HG02885 (cell line): ENCODE measurements at regions not wholly inside any gene's neighbourhood (a gene's known extent, or its start where the extent isn't known, plus 50 kb on each side); places are given as distances from the start of the nearest gene placed in this dataset.
A peak's percentile ranks its signal among the peaks of the same experiment; 100 is the strongest.

Experiments used
- ATAC-seq: cut with Tn5 transposase; IDR thresholded peaks from one replicate; pipeline ENCODE4 v1.9.1; 2021; ENCODE audit warnings: mild to moderate bottlenecking; ENCODE audit not compliant: unreplicated experiment, poor library complexity

GRCh38 chr2:104716061-104716460 is 137.9 kb upstream of the POU3F3 start:
- ATAC-seq: no peak

- ATAC-seq: peak; percentile 97
Measured at GRCh38 chr2:104733226-104733943, 120.5 kb upstream of the POU3F3 start.

- peak; percentile 62 for ATAC-seq
Measured at GRCh38 chr2:104734937-104735586, 118.9 kb upstream of the POU3F3 start.

DNA sequence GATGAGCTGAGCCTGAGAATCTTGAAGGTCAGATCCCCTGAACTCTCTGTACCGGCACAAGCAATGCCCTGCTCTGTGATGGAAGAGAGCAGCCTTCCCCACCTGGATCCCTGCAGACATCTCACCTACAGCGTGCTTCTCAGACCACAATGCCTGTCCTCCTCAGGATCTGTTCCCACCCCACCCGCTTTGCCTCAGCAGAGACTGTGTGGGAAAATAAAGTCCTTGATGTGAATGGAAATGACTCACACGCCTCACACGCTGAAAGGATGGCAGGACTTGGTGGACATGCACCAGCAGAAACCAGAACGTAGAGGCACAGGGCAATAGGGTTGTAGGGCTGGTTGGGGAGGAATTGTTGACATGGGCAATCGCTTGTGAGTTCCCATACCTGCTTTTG is 117.9 kb upstream of the POU3F3 start:
- no peak for ATAC-seq

- no peak for ATAC-seq
Measured at GRCh38 chr2:104741860-104742259, 112.1 kb upstream of the POU3F3 start.

DNA sequence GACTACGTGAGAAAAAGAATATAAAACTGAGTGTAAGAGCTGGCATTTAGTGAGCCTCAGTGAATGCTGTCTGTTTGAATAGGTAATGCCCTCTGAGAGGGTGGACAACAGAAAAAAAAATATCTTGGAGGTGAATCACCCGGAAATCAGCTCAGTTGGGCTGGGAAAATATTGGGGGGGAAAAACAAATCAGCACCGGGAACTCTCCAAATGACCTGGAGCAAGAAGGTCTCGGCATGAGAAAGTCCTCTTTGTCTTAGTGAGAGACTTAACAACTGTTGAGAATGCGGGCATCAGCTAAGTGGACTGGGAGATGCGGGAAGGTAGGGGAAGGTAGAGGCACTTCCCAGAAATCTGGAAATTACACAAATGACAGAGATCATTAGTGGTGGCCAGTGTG is 109.4 kb upstream of the POU3F3 start:
- ATAC-seq: no peak

DNA sequence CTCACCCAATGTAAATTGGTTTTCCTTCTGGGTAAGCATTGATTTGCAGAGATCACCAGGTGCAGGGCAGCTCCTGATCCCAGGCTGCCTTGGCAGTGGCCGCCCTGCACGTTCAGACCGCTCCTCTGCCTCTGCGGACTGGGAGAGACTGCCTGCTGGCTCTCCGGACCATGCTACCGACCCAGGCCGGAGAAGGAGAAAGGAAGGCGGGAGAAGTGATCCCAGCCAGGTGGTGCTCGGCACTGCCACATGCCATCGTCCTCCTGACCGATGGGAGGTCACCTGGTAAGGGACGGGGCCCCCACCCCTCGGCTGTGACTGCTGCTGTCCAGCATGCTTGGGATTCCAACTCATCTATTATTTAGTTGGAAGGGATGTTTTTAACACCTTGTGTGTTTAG is 108.1 kb upstream of the POU3F3 start:
- no peak for ATAC-seq

DNA sequence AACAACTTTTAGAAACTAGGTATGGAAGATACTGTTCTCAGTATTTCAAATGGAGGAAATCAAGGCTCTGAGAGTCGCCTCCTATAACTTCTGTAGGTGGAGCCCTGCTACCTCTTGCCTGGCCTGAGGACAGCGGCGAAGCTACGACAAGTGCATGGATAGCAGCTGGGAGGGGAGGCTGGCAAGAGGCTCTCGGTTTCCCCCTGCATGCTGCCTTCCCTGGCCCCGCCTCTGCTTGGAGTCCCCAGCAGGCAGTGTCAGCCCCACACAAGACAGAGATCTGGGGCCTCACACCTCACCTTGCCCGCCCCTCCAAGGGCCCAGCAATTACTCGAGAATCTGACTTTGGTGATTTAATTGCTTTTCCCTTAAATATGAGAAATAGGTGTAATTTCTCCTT is 107.6 kb upstream of the POU3F3 start:
- ATAC-seq: no peak

GRCh38 chr2:104746858-104747257 is 107.1 kb upstream of the POU3F3 start:
- no peak for ATAC-seq

DNA sequence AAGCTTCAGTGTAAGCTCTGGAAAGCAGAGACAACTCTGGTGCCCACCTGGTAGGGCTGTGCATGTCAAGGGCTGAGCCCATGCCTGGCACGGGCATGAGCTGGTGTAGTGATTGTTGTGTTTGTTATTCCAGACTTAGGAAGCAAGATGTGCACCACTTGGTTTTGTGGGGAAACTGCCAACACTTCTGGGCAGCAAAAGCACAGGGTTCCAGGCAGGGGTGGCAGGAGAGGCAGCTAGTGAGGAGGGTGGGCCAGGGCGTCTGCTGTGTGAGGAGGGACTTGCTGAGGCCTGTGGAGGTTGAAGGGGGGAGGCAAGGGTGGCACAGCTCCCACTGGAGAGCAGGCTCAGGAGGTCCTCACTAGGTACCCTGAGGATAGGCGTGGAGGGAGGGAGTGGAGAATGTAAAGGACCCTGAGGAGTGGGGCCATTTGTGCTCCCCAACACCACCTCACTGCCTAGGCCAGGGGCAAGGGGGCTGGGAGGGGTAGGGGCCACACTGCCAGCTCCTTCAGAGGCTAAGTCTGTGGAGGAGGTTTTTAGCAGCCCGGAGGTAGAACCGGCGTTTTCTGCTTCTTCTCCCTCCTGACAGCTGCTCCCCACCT is 104.0 kb upstream of the POU3F3 start:
- ATAC-seq: no peak

- ATAC-seq: no peak
Measured at GRCh38 chr2:104752504-104752903, 101.4 kb upstream of the POU3F3 start.

GRCh38 chr2:104755026-104755878 is 98.7 kb upstream of the POU3F3 start:
- no peak for ATAC-seq

- no peak for ATAC-seq
Measured at GRCh38 chr2:104756118-104756517, 97.8 kb upstream of the POU3F3 start.

- no peak for ATAC-seq
Measured at GRCh38 chr2:104757056-104757455, 96.9 kb upstream of the POU3F3 start.

GRCh38 chr2:104758199-104758620 is 95.7 kb upstream of the POU3F3 start:
- no peak for ATAC-seq

- ATAC-seq: no peak
Measured at GRCh38 chr2:104762031-104762430, 91.9 kb upstream of the POU3F3 start.

DNA sequence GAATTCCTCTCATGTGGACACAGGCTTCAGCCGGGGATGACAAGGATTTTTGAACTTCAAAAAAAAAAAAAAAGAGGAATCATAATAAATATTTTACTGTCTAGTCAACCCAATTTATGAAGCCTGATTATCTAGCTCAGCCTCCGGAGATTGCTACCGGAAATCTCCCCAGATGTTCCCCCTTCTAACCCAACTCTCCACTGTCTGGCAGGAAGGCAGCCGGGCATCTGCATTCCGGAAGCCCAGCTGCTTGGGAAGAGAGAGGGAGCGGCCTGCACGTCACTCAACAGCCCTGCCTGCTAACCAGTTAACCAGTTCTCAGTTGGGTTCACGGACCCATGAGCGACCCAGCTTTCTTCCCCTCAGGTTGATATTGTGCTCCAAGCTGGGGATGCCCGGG is 87.2 kb upstream of the POU3F3 start:
- no peak for ATAC-seq

GRCh38 chr2:104768694-104769093 is 85.2 kb upstream of the POU3F3 start:
- ATAC-seq: no peak

GRCh38 chr2:104769096-104769495 is 84.8 kb upstream of the POU3F3 start:
- no peak for ATAC-seq

DNA sequence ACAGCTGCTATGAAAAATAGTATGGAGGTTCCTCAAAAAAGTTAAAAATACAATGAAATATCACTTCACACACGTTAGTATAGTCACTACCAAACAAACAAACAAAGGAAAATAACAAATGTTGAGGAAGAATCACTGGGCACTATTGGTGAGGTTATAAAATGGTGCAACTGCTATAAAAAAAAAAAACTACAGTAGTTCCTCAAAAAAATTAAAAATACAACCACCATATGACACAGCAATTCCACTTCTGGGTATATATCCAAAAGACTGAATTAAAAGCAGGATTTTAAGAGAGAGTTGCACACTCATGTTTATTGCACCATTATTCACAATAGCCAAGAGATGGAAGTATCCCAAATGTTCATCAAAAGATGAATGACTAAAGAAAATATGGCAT is 80.9 kb upstream of the POU3F3 start:
- no peak for ATAC-seq

DNA sequence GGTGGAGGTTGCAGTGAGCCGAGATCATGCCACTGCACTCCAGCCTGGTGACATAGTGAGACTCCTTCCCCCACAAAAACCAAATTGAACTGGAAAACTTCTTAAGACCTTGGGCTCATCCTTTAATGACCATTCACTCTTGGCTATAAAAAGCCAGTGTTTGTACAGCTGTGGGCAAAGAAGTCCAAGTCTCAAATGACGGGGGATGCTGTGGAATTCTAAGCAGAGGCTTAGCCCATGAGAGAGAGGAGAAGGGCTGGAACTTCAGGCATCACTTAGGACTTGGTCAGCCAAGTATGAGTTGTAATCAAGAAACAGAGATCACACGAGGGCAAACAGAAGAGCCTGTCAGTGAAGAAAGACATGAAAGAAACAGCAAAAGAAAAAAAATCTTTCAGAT is 79.3 kb upstream of the POU3F3 start:
- no peak for ATAC-seq
